ENCODE measurements at regions not wholly inside any gene's neighbourhood (a gene's known extent, or its start where the extent isn't known, plus 50 kb on each side); places are given as distances from the start of the nearest gene placed in this dataset.
A peak's percentile ranks its signal among the peaks of the same experiment; 100 is the strongest.

DNA sequence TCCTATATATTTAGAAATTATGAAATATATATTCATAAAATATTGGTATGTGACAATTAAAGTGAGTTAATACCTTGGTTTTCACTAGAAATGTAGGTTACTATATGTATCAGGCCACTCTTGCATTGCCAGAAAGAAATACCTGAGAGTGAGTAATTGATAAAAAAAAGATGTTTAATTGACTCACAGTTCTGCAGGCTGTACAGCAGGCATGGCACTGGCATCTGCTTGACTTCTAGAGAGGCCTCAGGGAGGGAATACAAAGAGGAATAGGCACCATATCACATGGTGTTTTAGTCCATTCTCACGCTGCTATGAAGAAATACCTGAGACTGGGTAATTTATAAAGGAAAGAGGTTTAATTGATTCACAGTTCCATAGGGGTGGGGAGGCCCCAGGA is 1560.6 kb downstream of the STIM2 start:
- Histone ChIP-seq H3K9me3 (ENCODE audit: control insufficient read depth, insufficient read depth, low read length) (no peaks in the 10 kb centered on the region), H3K4me1 (ENCODE audit: control insufficient read depth, insufficient read depth, low read length) (no peaks in the 10 kb centered on the region), H3K9ac (ENCODE audit: low read depth, low read length) (no peak overlapping the region), H3K27me3 (ENCODE audit: control insufficient read depth, insufficient read depth, low read length) (no peaks in the 10 kb centered on the region), H3K27ac (ENCODE audit: low read depth, low read length) (no peak overlapping the region), H3K36me3 (ENCODE audit: control insufficient read depth, insufficient read depth, low read length) (no peaks in the 10 kb centered on the region), H3K4me3 (ENCODE audit: low read depth, low read length) (no peak overlapping the region)

- Histone ChIP-seq H3K27me3 (ENCODE audit: control insufficient read depth, insufficient read depth, low read length) (no peaks in the 10 kb centered on the region), H3K9ac (ENCODE audit: low read depth, low read length) (no peak overlapping the region), H3K4me3 (ENCODE audit: low read depth, low read length) (no peak overlapping the region), H3K9me3 (ENCODE audit: control insufficient read depth, insufficient read depth, low read length) (no peaks in the 10 kb centered on the region), H3K4me1 (ENCODE audit: control insufficient read depth, insufficient read depth, low read length) (no peaks in the 10 kb centered on the region), H3K27ac (ENCODE audit: low read depth, low read length) (no peak overlapping the region), H3K36me3 (ENCODE audit: control insufficient read depth, insufficient read depth, low read length) (no peaks in the 10 kb centered on the region)
Observed at GRCh38 chr4:28426251-28426650, 1565.6 kb downstream of the STIM2 start.

GRCh38 chr4:28427306-28428085 is 1566.9 kb downstream of the STIM2 start:
- Histone ChIP-seq H3K9ac (ENCODE audit: low read depth, low read length) (no peak overlapping the region), H3K27me3 (ENCODE audit: control insufficient read depth, insufficient read depth, low read length) (no peaks in the 10 kb centered on the region), H3K4me1 (ENCODE audit: control insufficient read depth, insufficient read depth, low read length) (0 out of 2 replicates have a peak, but pooled peaks cover 2% of the 10 kb centered on the region), H3K27ac (ENCODE audit: low read depth, low read length) (no peak overlapping the region), H3K4me3 (ENCODE audit: low read depth, low read length) (no peak overlapping the region), H3K9me3 (ENCODE audit: control insufficient read depth, insufficient read depth, low read length) (no peaks in the 10 kb centered on the region), H3K36me3 (ENCODE audit: control insufficient read depth, insufficient read depth, low read length) (no peaks in the 10 kb centered on the region)

GRCh38 chr4:28432348-28433025 is 1571.8 kb downstream of the STIM2 start:
- Histone ChIP-seq H3K27ac (ENCODE audit: low read depth, low read length) (no peak overlapping the region), H3K4me1 (ENCODE audit: control insufficient read depth, insufficient read depth, low read length) (peaks cover 32% of the 10 kb centered on the region), H3K9me3 (ENCODE audit: control insufficient read depth, insufficient read depth, low read length) (no peaks in the 10 kb centered on the region), H3K9ac (ENCODE audit: low read depth, low read length) (no peak overlapping the region), H3K27me3 (ENCODE audit: control insufficient read depth, insufficient read depth, low read length) (no peaks in the 10 kb centered on the region), H3K4me3 (ENCODE audit: low read depth, low read length) (no peak overlapping the region), H3K36me3 (ENCODE audit: control insufficient read depth, insufficient read depth, low read length) (no peaks in the 10 kb centered on the region)

DNA sequence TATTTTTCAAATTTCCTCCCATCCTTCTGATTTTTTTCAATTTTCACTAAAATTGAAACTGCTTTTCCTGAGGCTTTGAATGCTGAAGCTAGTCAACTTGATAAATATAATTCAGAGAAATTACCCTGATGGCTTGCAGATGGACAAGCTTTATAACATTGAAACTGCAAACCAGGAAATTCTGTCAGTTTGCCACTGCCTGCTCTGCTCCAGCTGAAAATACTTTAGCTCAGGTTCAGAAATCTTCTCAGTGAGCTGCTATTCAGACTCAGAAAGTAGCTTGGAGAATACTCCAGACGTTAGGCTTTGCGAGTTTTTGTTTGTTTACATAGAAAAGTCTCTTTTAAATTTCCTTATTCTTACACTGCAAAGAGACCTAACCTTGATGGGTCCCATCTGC is 1574.7 kb downstream of the STIM2 start:
- Histone ChIP-seq H3K4me3 (ENCODE audit: low read depth, low read length) (peak overlapping the region; percentile 17; the same call in 1 of the 2 replicates), H3K9ac (ENCODE audit: low read depth, low read length) (0 out of 2 replicates have a peak overlapping the region, but pooled peaks have one; percentile 18), H3K36me3 (ENCODE audit: control insufficient read depth, insufficient read depth, low read length) (no peaks in the 10 kb centered on the region), H3K27me3 (ENCODE audit: control insufficient read depth, insufficient read depth, low read length) (no peaks in the 10 kb centered on the region), H3K4me1 (ENCODE audit: control insufficient read depth, insufficient read depth, low read length) (peaks cover 32% of the 10 kb centered on the region), H3K9me3 (ENCODE audit: control insufficient read depth, insufficient read depth, low read length) (no peaks in the 10 kb centered on the region), H3K27ac (ENCODE audit: low read depth, low read length) (peak overlapping the region; percentile 79)

DNA sequence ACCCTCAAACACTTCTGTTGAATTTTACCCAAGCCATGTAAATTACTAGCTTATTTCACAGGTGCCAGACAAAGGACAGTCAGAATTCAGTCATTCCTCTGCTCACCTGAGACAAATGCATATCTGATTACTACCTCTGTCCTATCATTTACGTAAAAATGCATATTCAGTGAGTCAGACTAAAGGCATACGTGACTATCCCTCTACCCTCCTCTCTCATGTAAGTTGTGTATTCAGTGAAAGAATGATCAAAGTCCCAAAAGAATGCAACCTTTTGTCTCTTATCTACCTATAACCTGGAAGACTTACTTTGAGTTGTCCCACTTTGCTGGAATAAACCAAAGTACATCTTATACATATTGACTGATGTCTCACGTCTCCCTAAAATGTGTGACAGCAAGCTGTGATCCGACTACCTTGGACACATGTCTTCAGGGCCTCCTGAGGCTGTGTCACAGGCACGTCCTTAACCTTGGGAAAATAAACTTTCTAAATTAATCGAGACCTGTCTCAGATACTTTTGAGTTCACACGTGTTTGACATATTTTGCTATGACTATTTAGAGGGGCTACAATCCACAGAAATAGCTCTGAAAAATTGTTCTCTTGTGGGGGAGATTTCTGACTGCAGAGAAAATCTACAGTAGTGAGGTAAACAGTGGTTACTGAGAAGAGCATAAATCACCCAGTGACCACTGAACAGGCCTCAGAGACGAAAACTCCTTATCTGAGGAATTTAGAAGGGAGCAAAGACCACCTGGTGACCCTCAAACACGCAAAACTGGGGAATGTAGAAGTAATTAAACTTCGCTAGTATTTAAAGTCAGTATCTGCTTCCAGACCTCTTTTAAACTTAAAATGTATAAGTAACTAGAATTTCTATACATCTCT is 1575.8 kb downstream of the STIM2 start:
- Histone ChIP-seq H3K27me3 (ENCODE audit: control insufficient read depth, insufficient read depth, low read length) (no peaks in the 10 kb centered on the region), H3K9me3 (ENCODE audit: control insufficient read depth, insufficient read depth, low read length) (no peaks in the 10 kb centered on the region), H3K9ac (ENCODE audit: low read depth, low read length) (no peak overlapping the region; the same call in 1 of the 2 replicates), H3K36me3 (ENCODE audit: control insufficient read depth, insufficient read depth, low read length) (no peaks in the 10 kb centered on the region), H3K27ac (ENCODE audit: low read depth, low read length) (peak overlapping the region; percentile 80), H3K4me3 (ENCODE audit: low read depth, low read length) (no peak overlapping the region; the same call in 1 of the 2 replicates), H3K4me1 (ENCODE audit: control insufficient read depth, insufficient read depth, low read length) (peaks cover 32% of the 10 kb centered on the region)

DNA sequence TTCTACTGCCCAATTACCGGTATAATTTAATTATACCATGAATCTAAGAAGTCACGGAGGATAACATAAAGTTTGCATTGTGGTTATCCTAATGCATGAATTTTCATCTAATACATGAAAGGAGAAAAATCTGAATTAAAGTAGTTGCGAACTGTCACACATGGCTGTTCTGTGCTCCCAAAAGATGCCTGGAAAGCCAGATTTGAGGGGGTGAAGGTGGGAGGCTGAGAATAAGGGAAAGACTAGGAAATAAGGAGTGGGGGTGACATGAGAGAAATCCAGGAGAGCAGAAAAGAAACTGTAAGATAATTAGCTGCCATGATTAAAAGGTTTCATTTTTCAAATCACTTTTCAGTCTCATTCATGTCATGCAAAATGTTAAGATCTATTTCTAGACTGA is 1582.7 kb downstream of the STIM2 start:
- peaks cover 12% of the 10 kb centered on the region for H3K4me1 ChIP-seq (ENCODE audit: control insufficient read depth, insufficient read depth, low read length)
- H3K9me3 ChIP-seq (ENCODE audit: control insufficient read depth, insufficient read depth, low read length) = no peaks in the 10 kb centered on the region
- no peak overlapping the region for H3K9ac ChIP-seq (ENCODE audit: low read depth, low read length)
- H3K36me3 ChIP-seq (ENCODE audit: control insufficient read depth, insufficient read depth, low read length) = no peaks in the 10 kb centered on the region
- no peaks in the 10 kb centered on the region for H3K27me3 ChIP-seq (ENCODE audit: control insufficient read depth, insufficient read depth, low read length)
- no peak overlapping the region for H3K4me3 ChIP-seq (ENCODE audit: low read depth, low read length)
- no peak overlapping the region for H3K27ac ChIP-seq (ENCODE audit: low read depth, low read length)

DNA sequence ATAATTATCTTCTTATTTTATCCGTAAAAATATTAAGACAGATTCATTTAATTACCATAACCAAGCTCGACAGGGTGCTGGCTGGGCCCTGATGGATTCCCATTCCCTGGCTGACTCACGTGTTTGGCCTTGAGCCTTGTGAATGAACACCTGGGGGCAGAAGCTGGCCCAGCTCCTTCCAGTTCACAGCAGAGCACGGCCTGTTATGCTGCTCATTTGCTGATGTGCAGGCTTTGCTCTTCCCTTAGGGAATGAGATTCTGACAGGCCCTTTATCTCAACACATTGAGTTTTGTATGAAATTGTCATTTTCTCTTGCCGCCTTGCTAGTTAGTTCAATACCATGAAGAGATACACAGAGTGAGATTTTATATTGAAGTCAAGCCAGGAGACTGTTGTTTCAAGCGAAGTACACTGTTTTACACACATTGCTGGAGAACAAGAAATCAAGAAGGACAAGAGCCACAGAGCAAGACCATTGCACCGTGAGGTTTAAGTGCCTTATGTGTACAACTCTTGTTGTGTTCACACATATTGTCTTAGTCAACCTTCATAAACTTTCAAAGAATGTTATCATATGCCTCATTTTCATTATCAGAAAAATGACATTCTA is 1583.3 kb downstream of the STIM2 start:
- Histone ChIP-seq H3K9me3 (ENCODE audit: control insufficient read depth, insufficient read depth, low read length) (no peaks in the 10 kb centered on the region), H3K4me1 (ENCODE audit: control insufficient read depth, insufficient read depth, low read length) (peaks cover 12% of the 10 kb centered on the region), H3K36me3 (ENCODE audit: control insufficient read depth, insufficient read depth, low read length) (no peaks in the 10 kb centered on the region), H3K9ac (ENCODE audit: low read depth, low read length) (no peak overlapping the region), H3K27me3 (ENCODE audit: control insufficient read depth, insufficient read depth, low read length) (no peaks in the 10 kb centered on the region), H3K27ac (ENCODE audit: low read depth, low read length) (no peak overlapping the region), H3K4me3 (ENCODE audit: low read depth, low read length) (no peak overlapping the region)

DNA sequence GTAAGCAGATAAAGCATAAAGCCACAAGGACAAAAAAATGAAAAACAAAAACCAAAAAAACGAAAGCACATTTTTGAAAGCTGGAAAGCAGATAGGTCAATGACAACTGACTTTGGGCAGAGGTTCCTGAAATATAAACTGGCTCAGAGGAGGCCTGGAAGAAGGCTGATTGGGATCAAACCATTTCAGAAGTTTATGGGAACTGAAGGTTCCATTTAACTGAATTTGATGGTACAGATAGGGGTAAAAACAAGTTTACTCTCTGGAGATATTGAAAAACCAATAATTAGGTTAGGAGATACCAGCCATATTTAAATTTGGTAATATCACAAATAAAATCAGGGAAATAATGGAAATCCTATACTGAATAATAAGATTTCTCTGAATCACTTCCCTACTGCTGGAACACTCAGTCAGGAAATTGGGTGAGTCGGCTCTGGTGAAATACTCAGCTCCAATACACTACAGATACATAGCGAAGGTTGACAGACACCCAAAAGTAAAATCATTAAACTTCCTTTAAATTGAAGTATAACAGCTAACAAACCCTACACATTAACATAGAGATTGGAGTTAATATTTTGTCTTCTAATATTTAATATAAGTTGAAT is 1584.3 kb downstream of the STIM2 start:
- H3K27me3 ChIP-seq (ENCODE audit: control insufficient read depth, insufficient read depth, low read length) = no peaks in the 10 kb centered on the region
- no peak overlapping the region for H3K4me3 ChIP-seq (ENCODE audit: low read depth, low read length)
- H3K4me1 ChIP-seq (ENCODE audit: control insufficient read depth, insufficient read depth, low read length) = peaks cover 12% of the 10 kb centered on the region
- H3K27ac ChIP-seq (ENCODE audit: low read depth, low read length) = no peak overlapping the region
- no peak overlapping the region for H3K9ac ChIP-seq (ENCODE audit: low read depth, low read length)
- H3K36me3 ChIP-seq (ENCODE audit: control insufficient read depth, insufficient read depth, low read length) = no peaks in the 10 kb centered on the region
- no peaks in the 10 kb centered on the region for H3K9me3 ChIP-seq (ENCODE audit: control insufficient read depth, insufficient read depth, low read length)

GRCh38 chr4:28449085-28449484 is 1588.4 kb downstream of the STIM2 start:
- H3K27me3 ChIP-seq (ENCODE audit: control insufficient read depth, insufficient read depth, low read length) = no peaks in the 10 kb centered on the region
- 0 out of 2 replicates have a peak, but pooled peaks cover 2% of the 10 kb centered on the region for H3K9me3 ChIP-seq (ENCODE audit: control insufficient read depth, insufficient read depth, low read length)
- H3K36me3 ChIP-seq (ENCODE audit: control insufficient read depth, insufficient read depth, low read length) = no peaks in the 10 kb centered on the region
- H3K27ac ChIP-seq (ENCODE audit: low read depth, low read length) = no peak overlapping the region
- H3K4me3 ChIP-seq (ENCODE audit: low read depth, low read length) = no peak overlapping the region
- H3K9ac ChIP-seq (ENCODE audit: low read depth, low read length) = no peak overlapping the region
- H3K4me1 ChIP-seq (ENCODE audit: control insufficient read depth, insufficient read depth, low read length) = peaks cover 10% of the 10 kb centered on the region; the same call in 1 of the 2 replicates

Data from HUES48 (cell line).